HG02938 (cell line): ENCODE measurements at regions not wholly inside any gene's neighbourhood (a gene's known extent, or its start where the extent isn't known, plus 50 kb on each side); places are given as distances from the start of the nearest gene placed in this dataset.

ENCODE experiments used
- ATAC-seq: cut with Tn5 transposase; IDR thresholded peaks from one replicate; pipeline ENCODE4 v1.9.1; 2021; ENCODE audit warnings: mild to moderate bottlenecking, moderate library complexity; ENCODE audit not compliant: unreplicated experiment

GRCh38 chr5:165809914-165810313, 2304.5 kb downstream of the MAT2B start:
- ATAC-seq = no peak

GRCh38 chr5:165829504-165829903, 2324.1 kb downstream of the MAT2B start:
- no peak for ATAC-seq

GRCh38 chr5:165834891-165835290, 2329.5 kb downstream of the MAT2B start:
- ATAC-seq = no peak

- ATAC-seq = no peak
These were observed 2330.6 kb downstream of the MAT2B start for GRCh38 chr5:165836046-165836445.

- no peak for ATAC-seq
These were observed 2331.9 kb downstream of the MAT2B start for GRCh38 chr5:165837286-165837685.

- no peak for ATAC-seq
These were observed 2339.2 kb downstream of the MAT2B start for GRCh38 chr5:165844571-165844970.

GRCh38 chr5:165858118-165858517, 2352.7 kb downstream of the MAT2B start:
- ATAC-seq = no peak

- no peak for ATAC-seq
These were observed 2353.8 kb downstream of the MAT2B start for GRCh38 chr5:165859251-165859650.

GRCh38 chr5:165863239-165863638, 2357.8 kb downstream of the MAT2B start:
- no peak for ATAC-seq

- no peak for ATAC-seq
These were observed 2365.9 kb downstream of the MAT2B start for GRCh38 chr5:165871291-165871690.

GRCh38 chr5:165874851-165875250, 2369.4 kb downstream of the MAT2B start:
- ATAC-seq = no peak

- ATAC-seq = no peak
These were observed 2371.1 kb downstream of the MAT2B start for GRCh38 chr5:165876538-165876937.

GRCh38 chr5:165877475-165877874, 2372.1 kb downstream of the MAT2B start:
- ATAC-seq = no peak

GRCh38 chr5:165881259-165881658, 2375.8 kb downstream of the MAT2B start:
- no peak for ATAC-seq

- no peak for ATAC-seq
These were observed 2376.7 kb downstream of the MAT2B start for GRCh38 chr5:165882099-165882498.

GRCh38 chr5:165885623-165886350, 2380.4 kb downstream of the MAT2B start:
- ATAC-seq = no peak

GRCh38 chr5:165887147-165887546, 2381.7 kb downstream of the MAT2B start:
- ATAC-seq = no peak

- ATAC-seq = no peak
These were observed 2387.0 kb downstream of the MAT2B start for GRCh38 chr5:165892383-165892782.

- ATAC-seq = no peak
These were observed 2389.5 kb downstream of the MAT2B start for GRCh38 chr5:165894916-165895315.

- ATAC-seq = no peak
These were observed 2387.6 kb upstream of the WWC1 start for GRCh38 chr5:165903835-165904234.

GRCh38 chr5:165906871-165907270, 2384.6 kb upstream of the WWC1 start:
- no peak for ATAC-seq

- no peak for ATAC-seq
These were observed 2378.4 kb upstream of the WWC1 start for GRCh38 chr5:165913059-165913458.

GRCh38 chr5:165914456-165914855, 2377.0 kb upstream of the WWC1 start:
- no peak for ATAC-seq
